ENCODE measurements at regions not wholly inside any gene's neighbourhood (a gene's known extent, or its start where the extent isn't known, plus 50 kb on each side); places are given as distances from the start of the nearest gene placed in this dataset.

DNA sequence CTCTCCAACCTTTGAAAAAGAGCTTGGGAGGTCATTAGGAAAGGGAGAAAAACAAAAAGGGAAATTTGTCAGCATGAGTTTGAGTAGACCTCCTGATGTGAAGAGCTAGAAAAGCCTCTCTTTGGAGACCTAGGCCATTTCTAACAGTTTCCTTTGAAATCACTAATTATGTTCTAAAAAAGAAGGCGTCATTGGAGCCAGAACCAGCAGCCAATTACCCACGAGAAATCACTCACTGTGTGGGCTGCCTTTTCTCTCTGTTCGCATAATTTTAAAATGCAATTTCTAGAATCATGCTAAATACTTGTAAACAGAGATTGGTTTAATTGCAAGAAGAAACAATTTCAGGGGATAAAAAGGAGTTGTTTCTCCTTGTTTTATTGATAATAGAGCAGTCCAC lies 246.3 kb upstream of the GATB start:
- H3T11ph ChIP-seq (ENCODE audit: low read length): no peak overlapping the region
- no peak overlapping the region for H3K14ac ChIP-seq (ENCODE audit: insufficient read depth, low read length)
- H3K23ac ChIP-seq (ENCODE audit: insufficient read length, low read depth, low read length): no peak overlapping the region
- H3K79me1 ChIP-seq (ENCODE audit: insufficient read depth, low read depth, low read length, poor library complexity, severe bottlenecking): no peaks in the 10 kb centered on the region
- no peaks in the 10 kb centered on the region for H3K23me2 ChIP-seq (ENCODE audit: insufficient read length, low read depth, low read length, poor library complexity, severe bottlenecking)
- Mint-ChIP-seq H3K9me3 (peaks cover 0 to 3% of the 10 kb centered on the region in 2 experiments; a peak in 3 of 5 replicates), H3K36me3 (ENCODE audit: insufficient read depth in 1 of 3, low read depth in 3 of 3) (peaks cover 0 to 4% (median 0%) of the 10 kb centered on the region in 3 experiments; a peak in 2 of 7 replicates), H3K27ac (no peak overlapping the region), H3K4me3 (no peak overlapping the region), H3K27me3 (ENCODE audit: low read depth) (no peaks in the 10 kb centered on the region; the same call in 1 of the 2 replicates), H3K4me1 (peaks cover 33 to 36% of the 10 kb centered on the region in 2 experiments)
- no peak overlapping the region for H3K18ac ChIP-seq (ENCODE audit: insufficient read length, low read depth, low read length)
- H3K4me2 ChIP-seq (ENCODE audit: insufficient read depth, insufficient read length, low read length): no peak overlapping the region
- H4K91ac ChIP-seq (ENCODE audit: insufficient read length, low read depth, low read length): no peak overlapping the region
- no peak overlapping the region for H3K27ac ChIP-seq (ENCODE audit: insufficient read length, low read depth, low read length)
- no peak for DNase-seq
- no peaks in the 10 kb centered on the region for H3K79me2 ChIP-seq (ENCODE audit: insufficient read depth, low read length)
- no peaks in the 10 kb centered on the region for H3K9me3 ChIP-seq (ENCODE audit: control insufficient read depth, low read depth, low read length)
- H4K20me1 ChIP-seq (ENCODE audit: control insufficient read depth, insufficient read depth, insufficient read length): no peaks in the 10 kb centered on the region
- H3K4ac ChIP-seq (ENCODE audit: low read depth, low read length): no peak overlapping the region
- TF ChIP-seq, protein P1, sequence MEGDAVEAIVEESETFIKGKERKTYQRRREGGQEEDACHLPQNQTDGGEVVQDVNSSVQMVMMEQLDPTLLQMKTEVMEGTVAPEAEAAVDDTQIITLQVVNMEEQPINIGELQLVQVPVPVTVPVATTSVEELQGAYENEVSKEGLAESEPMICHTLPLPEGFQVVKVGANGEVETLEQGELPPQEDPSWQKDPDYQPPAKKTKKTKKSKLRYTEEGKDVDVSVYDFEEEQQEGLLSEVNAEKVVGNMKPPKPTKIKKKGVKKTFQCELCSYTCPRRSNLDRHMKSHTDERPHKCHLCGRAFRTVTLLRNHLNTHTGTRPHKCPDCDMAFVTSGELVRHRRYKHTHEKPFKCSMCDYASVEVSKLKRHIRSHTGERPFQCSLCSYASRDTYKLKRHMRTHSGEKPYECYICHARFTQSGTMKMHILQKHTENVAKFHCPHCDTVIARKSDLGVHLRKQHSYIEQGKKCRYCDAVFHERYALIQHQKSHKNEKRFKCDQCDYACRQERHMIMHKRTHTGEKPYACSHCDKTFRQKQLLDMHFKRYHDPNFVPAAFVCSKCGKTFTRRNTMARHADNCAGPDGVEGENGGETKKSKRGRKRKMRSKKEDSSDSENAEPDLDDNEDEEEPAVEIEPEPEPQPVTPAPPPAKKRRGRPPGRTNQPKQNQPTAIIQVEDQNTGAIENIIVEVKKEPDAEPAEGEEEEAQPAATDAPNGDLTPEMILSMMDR (conservative IDR thresholded peaks at IDR 0.05): no peak
- no peak overlapping the region for H4K8ac ChIP-seq (replicated peaks; ENCODE audit: insufficient read length, low read depth, low read length)
- no CpG with 5 or more reads among the region's 3 CpGs for WGBS (ENCODE audit: extremely low coverage, insufficient read length, low lambda C conversion rate)
- no peak overlapping the region for H2BK5ac ChIP-seq (ENCODE audit: insufficient read length, low read length)
- H3K27me3 ChIP-seq (ENCODE audit: insufficient read depth, low read length): no peaks in the 10 kb centered on the region
- H4K5ac ChIP-seq (ENCODE audit: insufficient read length, low read depth, low read length): no peak overlapping the region
- H2BK120ac ChIP-seq (ENCODE audit: low read depth, low read length, poor library complexity, severe bottlenecking): no peak overlapping the region
- H2AK5ac ChIP-seq (ENCODE audit: insufficient read length, low read length): no peak overlapping the region
- H3K4me1 ChIP-seq (ENCODE audit: insufficient read depth, low read length): peaks cover 5% of the 10 kb centered on the region; the same call in 1 of the 2 replicates
- H2BK12ac ChIP-seq (ENCODE audit: insufficient read length, low read depth, low read length): no peak overlapping the region
- H3K56ac ChIP-seq (ENCODE audit: insufficient read length, low read depth, low read length): no peak overlapping the region
- no peak overlapping the region for H3K9ac ChIP-seq (ENCODE audit: extremely low read depth, insufficient read length, low read length)
- H2AFZ ChIP-seq (ENCODE audit: low read length): no peak overlapping the region
- H2BK15ac ChIP-seq (ENCODE audit: low read depth, low read length): no peak overlapping the region
- no peak overlapping the region for H2BK20ac ChIP-seq (ENCODE audit: low read depth, low read length, poor library complexity, severe bottlenecking)
